ENCODE measurements at regions not wholly inside any gene's neighbourhood (a gene's known extent, or its start where the extent isn't known, plus 50 kb on each side); places are given as distances from the start of the nearest gene placed in this dataset.
"Not testable (repeated sequence)": the region's sequence is repeated elsewhere in the genome, so short reads cannot be mapped to it uniquely, and the experiment has no call there.

DNA sequence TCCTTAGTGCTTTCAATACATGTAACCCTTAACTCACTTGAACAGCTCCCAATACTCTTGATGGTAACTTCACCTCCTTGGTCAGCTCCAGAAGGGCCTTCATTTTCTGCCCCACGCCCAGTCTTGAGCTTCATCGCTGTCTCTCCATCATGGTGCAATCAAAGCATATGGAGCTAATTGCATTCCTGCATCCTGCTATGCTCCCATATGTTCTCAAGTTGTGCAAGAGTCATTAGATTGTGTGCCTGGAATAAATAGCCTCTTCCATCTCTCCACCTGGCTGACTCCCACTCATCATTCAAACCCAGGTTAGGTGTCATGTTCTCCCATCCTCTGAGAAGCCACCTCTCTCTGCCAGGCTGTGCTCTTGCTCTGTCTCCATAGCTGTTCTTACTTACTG lies 364.5 kb upstream of the RGPD4 start:
- no peak for DNase-seq (ENCODE audit: low spot score)

DNA sequence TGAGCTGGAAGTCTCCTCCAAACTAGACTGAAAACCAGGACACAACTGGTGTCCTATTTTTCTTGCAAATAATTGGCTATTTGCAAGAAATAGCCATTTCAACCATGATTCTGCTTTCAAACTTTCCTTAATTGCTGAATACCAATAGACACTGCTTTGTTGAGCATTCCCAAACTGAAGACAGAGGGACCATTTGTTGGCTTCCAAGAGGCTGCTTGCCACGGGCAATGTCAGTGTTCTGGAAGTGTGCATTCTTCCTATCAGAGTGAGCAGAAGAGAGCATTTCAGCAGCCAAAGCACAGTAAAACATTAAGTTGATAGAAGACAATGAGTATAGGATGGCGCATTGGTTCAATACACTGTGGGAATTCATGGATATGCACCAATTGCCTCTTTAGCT lies 360.5 kb upstream of the RGPD4 start:
- DNase-seq (ENCODE audit: low spot score), result no peak

DNA sequence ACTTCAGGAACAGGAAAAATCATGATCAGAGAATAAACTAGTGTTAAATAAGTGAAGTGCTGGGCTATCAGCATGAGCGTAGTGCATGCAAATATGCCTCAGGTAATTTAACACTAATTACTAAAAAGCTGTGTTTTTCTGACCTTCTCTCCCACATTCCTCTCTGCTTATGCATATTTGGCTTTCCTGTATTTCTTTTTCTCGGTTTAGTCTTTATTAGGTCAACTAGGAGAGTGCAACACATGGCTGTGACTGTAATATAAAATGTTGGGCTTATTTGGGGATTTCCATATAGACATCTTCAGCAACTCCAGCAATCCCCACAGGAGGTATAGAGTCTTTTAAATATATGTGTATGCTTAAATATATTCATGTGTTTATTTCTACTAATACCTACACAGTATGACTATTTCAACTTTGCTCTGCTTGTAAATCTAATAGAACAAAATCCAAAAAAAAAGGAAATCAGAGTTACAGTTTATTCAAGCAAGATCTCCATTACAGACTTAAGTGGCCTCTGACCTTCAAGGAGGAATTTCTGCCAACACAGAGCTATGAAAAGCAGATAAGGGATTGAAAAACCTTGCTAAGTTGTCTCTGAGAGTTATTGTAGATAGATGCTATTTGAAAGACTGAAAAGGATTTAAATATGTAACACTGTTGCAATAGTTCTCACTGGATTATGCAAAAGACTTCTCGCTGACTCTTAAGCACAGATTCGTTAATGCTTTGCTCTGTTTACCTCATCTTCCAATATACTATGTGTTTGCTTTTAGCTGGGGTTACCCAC lies 359.5 kb upstream of the RGPD4 start:
- no peak for DNase-seq (ENCODE audit: low spot score)

DNA sequence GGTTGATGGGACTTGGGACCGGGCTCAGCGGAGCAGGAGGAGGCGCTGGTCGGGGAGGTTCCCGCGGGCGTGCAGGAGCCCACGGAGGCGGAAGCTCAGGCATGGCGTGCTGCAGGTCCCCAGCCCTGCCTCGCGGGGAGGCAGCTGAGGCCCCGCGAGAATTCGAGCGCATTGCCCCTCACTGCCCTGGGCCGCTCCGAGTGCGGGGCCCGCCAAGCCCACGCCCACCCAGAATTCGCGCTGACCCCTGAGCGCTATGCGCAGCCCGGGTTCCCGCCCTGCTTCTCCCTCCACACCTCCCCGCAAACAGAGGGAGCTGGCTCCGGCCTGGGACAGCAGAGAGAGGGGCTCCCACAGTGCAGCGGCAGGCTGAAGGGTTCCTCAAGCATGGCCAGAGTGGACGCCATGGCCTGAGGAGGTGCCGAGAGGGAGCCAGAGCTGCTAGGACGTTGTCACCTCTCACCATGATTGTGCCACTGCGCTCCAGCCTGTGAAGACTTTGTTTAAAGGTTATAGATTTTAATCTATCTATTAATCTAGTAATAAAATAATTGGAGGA lies 357.2 kb upstream of the RGPD4 start:
- no peak for DNase-seq (ENCODE audit: low spot score)

DNA sequence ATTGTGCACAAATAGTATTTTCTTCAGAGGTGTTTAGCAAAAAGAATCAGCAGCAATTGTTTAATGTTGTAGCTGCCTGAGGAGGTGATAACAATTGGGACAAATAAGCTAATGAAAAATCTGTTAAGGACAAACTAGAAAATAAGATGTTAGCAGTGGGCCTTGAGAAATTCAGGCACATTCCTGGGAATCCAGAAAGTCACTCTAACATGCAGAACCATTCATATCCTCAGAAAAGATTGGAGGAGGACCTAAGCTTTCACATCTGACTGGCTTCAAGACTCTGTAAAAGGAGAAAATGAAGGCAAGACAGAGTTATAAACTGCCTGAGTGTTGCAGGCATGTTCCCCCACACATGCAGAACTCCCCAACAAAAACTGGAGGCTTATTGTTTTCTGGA lies 353.5 kb upstream of the RGPD4 start:
- no peak for DNase-seq (ENCODE audit: low spot score)

DNA sequence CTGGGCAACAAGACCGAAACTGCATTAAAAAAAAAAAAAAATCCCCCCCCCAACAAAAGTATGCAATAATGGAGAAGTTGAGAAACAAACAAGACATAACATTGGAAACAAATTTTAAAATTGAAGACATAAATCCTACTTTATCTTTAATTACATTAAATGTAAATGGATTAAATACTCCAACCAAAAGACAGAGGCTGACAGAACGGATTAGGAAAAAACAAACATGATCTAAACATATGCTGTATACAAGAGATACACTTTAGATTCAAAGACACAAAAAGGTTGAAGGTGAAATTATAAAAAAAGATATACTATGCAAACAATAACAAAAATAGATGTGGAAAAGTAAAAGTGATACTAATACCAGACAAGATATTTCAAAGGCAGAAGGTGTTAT lies 350.8 kb upstream of the RGPD4 start:
- DNase-seq (ENCODE audit: low spot score), result no peak

DNA sequence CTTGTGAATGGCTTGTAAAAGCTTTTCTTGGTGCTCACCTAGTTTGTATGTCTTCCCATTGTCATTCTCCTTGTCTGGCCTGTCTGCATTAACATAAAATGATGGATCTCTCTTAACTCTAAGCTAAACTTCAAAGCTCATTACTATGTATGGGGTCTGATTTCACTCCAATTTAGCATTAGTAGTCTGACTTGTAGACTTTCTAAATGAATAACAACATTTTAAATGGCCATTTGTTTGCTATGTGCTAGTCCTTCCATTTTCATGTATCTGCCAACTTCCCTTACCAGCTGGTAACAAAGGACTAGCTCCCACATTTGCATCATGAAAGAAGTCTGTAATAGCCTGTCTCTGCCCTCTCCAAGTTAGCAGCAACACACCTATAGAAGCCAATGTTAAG lies 324.2 kb upstream of the RGPD4 start:
- no peak for DNase-seq (ENCODE audit: low spot score)

DNA sequence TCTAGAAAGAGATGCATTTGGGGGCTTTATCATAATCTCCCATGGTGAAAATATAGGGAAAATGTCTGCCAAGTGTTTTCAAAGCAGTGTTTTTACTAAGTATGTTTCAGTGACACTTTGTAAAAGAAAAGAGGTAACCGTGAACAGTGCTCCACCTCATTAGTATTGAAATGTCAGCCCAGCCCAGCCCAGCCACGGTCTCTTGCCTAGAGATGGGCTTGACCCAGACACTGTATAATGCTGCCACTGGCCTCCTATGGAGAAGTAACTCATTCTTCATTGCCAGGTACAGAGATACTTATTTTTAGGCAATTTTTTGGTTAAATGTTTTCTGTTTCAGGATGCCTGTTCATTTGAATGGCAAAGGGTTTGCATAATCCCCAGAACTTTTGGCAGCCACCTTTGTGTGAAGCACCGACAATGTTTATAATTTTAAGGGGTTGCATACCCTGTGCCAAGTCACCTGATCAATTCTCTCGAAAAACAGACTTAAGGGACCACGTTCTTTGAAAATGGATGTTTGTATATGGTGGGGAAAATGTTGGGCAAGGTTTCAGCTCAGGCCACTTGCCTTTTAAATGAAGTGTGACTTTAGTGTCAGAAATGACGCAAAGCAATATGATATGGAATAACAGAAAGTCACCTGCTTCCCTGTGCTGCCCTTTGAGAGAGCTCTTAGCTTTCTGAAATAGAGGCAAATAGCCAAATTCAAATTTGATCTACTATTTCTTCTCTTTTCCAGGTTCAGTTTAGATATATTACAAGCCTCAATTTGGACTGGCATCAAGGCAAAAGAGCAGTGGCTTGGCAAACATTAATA lies 314.5 kb upstream of the RGPD4 start:
- DNase-seq (ENCODE audit: low spot score), result no peak

DNA sequence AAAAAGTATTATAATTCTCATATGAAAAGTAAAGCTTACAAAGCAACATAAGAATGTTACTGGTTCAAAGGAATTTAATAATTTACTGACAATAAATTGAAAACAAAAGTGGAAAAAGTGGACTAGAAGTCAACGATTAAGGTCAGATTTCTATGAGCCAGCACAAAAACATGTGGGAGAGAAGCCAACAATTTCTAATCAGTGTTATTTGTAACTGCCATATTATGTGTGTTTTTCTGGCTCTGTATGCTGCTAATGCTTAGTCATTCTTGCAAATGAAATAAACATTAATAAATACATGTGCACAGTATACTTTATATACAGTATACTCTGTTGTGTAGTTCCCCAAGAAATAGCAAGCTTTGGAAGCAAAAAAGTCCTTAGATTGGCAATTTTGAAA lies 301.3 kb upstream of the RGPD4 start:
- no peak for DNase-seq (ENCODE audit: low spot score)

DNA sequence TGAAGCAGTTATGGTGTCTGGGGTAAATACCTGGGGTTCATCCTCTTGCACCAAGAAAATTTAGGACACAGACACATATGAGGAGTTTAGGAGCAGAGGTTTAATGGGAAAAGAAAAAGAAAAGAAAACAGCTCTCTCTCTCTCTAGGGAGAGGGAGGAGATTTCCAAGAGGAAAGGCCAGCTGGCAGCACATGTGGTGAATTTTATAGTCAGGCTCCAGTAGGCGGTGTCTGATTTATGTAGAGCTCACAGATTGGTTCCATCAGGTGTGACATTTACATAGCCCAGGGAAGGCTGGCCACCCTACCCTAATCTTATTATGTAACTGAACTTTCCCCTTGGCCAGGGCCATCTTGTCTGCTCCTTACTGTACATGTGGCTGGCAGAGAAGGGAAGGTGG lies 297.5 kb upstream of the RGPD4 start:
- no peak for DNase-seq (ENCODE audit: low spot score)

DNA sequence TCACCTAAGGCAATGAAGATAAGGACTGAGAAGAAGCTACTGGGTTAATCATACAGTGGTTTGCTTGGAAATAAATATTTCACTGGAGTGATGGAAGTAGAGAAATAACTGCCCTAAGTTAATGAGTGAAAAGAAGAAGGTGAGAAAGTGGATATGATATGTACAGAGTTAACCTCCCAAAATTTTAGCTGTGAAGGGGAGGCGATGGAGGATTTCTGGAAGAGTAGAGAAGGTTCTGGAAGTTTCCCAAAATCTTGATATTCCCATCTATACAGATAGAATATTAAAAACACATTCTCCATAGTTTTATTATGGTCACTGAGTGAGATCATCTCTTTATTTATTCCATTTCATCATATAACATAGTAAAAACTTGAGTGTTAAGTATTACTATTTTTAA lies 296.6 kb upstream of the RGPD4 start:
- no peak for DNase-seq (ENCODE audit: low spot score)

DNA sequence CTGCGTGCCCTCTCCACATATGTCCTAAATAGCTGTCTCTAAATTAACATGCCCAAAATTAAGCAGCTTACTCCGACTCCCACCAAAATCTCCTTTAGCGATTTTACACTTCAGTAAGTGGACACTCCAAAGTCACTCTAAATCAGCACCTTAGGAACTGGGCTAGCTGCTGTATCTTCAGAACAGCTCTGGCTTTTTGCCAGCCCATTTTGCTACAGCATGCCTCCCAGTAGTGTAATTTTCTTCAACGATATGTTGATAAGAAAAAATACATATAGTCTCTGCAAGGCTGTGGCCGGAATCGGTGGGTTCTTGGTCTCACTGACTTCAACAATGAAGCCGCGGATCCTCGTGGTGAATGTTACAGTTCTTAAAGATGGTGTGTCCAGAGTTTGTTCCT lies 291.8 kb upstream of the RGPD4 start:
- DNase-seq (ENCODE audit: low spot score), result no peak

DNA sequence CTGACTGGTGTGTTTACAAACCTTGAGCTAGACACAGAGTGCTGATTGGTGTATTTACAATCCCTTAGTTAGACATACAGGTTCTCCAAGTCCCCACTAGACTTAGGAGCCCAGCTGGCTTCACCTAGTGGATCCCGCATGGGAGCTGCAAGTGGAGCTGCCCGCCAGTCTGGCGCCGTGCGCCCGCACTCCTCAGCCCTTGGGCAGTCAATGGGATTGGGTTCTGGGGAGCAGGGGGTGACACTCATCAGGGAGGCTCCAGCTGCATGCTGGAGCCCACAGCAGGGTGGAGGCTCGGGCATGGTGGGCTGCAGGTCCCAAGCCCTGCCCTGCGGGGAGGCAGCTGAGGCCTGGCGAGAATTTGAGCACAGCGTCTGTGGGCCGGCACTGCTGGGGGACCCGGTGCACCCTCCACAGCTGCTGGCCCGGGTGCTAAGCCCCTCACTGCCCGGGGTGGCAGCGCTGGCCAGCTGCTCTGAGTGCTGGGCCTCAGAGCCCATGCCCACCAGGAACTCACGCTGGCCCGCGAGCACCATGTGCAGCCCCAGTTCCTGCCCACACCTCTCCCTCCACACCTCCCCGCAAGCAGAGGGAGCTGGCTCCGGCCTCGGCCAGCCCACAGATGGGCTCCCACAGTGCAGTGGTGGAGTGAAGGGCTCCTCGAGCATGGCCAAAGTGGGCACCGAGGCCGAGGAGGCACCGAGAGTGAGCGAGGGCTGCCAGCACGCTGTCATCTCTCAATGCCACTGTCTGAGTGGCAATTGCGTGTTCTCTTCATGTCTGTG lies 290.6 kb upstream of the RGPD4 start:
- DNase-seq (ENCODE audit: low spot score), result not testable (repeated sequence)

DNA sequence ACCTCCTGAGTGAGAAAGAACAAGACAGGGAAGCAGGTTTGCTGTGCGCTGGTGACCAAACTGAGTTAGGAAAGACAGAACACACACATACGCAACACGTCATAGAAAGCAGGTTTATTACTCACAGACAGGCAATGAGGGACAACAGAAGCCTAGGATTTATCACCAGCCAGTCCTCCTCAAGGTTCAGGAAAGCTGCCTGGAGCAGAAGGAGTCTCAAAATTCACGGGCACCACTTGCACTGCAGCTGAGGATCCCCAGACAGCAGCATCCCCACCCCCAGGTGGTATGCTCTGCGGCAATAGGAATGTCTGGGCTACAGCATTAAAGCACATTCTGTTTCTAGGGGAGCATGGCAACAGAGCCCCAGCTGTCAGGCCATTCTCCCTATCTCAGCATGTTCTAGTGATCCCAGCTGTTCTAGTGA lies 284.4 kb upstream of the RGPD4 start:
- DNase-seq (ENCODE audit: low spot score), result no peak

DNA sequence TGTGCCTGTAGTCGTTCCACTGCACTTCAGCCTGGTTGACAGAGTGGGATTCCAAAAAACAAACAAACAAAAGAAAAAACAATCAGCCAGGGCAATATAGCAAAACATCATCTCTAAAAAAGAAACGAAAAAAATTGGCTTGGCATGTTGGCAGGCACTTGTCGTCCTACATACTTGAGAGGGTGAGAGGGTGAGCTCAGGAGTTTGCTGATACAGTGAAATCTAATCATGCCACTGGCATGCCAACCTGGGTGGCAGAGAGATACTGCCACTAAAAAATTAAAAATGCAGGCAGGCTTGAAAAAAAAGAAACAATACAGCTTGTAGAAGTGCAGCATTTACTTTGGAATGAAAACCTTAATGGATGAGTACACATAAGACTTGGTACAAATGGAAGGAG lies 282.9 kb upstream of the RGPD4 start:
- no peak for DNase-seq (ENCODE audit: low spot score)

DNA sequence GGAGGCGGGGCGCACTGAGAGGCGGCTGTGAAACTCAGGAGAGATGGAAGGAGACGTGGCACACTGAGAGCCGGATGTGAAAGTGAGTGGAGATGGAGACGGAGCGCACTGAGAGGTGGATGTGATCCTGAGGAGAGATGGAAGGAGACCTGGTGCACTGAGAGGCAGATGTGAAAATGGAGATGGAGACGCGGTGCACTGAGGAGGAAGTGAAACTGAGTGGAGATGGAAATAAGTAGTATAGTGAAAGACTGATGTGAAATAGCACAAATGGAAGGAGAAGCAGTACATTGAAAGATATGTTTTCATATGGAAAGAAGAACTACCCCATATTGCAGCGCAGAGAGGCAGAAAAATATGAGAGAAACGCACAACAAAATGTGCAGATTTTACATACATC lies 281.6 kb upstream of the RGPD4 start:
- no peak for DNase-seq (ENCODE audit: low spot score)

DNA sequence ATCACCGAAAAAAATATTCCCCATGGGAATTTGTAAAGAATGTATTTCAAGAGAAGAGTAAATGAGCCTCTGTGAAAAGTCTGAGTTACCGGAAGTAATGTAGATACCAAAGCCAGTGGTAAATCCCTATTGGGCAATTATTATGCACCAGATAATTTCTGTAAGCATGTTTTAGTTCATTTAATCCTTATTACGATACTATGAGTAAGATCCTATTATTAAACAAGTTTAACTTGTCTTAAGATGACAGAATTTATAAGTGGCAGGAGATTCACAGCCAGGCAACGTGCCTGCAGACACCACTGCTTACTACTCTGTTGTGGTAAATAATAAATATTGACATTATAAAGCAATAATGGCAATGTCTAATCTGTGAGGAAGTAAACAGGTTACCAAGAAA lies 280.8 kb upstream of the RGPD4 start:
- DNase-seq (ENCODE audit: low spot score), result no peak

DNA sequence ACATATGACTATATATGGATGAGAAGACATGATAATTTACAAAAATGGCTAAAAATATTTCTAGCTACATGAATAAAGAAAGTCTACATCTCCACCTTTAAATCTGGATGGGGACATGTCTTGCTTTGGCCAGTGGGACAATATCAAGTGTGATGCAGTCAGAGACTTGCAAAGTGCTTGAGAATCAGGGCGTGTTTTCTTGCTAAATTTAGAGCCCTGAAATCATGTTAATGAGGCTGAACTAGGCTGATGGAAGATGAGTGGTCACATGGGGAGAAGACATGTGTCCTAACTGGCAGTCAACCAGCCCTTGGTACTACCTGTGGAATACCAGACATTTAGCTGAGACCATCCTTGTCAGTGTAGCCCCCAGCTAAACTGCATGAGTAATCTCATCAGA lies 278.5 kb upstream of the RGPD4 start:
- DNase-seq (ENCODE audit: low spot score), result no peak

DNA sequence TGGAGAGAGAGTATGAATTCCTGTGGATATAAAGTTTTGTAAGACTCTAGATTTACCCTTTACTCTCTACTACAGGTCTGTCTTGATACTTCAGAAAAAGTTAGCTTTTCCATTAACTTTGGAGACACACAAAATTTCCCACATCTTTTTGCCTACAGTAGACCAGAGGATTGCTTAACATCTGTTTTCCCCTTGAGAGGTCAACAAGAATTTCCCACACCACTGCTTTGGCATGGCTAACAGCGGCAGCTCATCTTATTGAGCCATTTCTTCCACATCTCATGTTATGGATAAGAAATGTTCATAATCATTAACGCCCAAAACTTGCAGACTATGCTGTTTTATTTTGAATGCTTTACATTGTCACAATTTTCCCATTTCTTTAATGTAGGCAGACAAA lies 273.6 kb upstream of the RGPD4 start:
- DNase-seq (ENCODE audit: low spot score), result no peak

DNA sequence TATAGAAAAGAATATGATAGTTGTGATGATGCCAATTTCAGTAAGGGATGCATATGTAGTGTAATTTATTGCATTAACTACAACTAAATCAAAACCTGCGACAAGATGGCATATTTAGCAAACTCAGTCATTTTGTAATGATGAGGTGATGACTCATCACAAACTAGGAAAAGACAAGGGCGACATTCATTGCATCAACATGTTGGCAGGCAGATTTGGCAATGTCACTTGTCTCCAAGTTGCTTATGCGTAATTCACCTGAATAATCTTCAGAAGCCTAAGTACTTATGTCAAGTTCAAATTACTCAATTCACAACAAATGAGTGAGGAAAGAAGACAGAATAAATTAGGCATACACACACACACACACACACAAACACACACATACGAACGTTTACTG lies 273.2 kb upstream of the RGPD4 start:
- no peak for DNase-seq (ENCODE audit: low spot score)

DNA sequence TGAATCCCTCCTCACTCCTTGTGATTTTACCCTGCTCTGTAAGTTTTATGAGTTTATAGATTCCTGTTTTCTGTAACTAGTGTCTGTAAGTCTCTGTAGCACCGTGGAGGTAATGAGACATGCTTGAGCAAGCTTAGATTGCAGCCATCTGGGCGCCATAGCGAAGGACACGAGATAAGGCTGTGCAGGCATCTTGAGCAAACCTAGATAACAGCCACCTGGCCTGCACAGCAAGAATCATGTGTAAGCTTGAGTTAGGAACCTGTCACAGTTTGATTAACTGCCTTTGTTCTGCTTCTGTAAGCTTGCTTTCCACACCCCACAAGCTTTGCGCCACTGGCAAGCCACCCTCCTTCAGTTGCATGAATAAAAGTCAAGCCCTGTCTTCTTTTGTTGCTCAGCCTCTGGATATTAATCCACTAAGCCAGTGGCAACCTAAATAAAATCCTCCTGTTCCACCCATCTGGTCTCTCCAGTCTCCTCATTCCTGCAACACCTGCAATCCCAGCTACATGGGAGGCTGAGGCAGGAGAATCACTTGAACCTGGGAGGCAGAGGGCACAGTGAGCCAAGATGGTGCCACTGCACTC lies 270.6 kb upstream of the RGPD4 start:
- DNase-seq (ENCODE audit: low spot score), result no peak

DNA sequence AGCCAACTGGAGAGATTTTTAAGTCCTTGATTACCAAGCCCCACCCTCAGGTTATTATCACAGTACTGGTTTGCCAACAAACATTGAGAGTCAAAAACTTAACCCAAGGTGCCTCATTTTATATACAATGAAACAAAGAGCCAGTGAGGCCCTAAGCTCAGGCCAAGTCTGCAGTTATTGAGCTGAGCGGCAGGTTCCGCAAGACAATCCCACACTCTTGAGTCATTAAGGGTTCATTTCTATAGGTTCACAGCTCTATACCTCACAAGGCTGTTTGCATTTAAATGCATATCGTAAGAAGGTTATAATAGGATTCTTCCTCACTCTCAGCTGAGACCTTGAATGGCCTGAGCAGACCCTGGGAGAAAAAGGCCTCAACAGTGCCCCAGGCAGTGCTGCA lies 268.4 kb upstream of the RGPD4 start:
- no peak for DNase-seq (ENCODE audit: low spot score)
